ENCODE measurements at regions not wholly inside any gene's neighbourhood (a gene's known extent, or its start where the extent isn't known, plus 50 kb on each side); places are given as distances from the start of the nearest gene placed in this dataset.

GRCh38 chr12:65593239-65593701, 231.0 kb upstream of the HMGA2 start:
- no peak for TF ChIP-seq CTCF (conservative IDR thresholded peaks at IDR 0.05; ENCODE audit: low read depth, low read length)
- TF ChIP-seq EZH2 (IDR thresholded peaks at IDR 0.05; ENCODE audit: low read length, unreplicated experiment), result no peak
- TF ChIP-seq EZH2phosphoT487 (IDR thresholded peaks at IDR 0.05; ENCODE audit: borderline replicate concordance, low read length), result no peak
